HG03280 (cell line): ENCODE measurements at regions not wholly inside any gene's neighbourhood (a gene's known extent, or its start where the extent isn't known, plus 50 kb on each side); places are given as distances from the start of the nearest gene placed in this dataset.

Experiments used
- ATAC-seq: cut with Tn5 transposase; IDR thresholded peaks from one replicate; pipeline ENCODE4 v1.9.1; 2021; ENCODE audit warnings: mild to moderate bottlenecking, moderate library complexity; ENCODE audit not compliant: unreplicated experiment

DNA sequence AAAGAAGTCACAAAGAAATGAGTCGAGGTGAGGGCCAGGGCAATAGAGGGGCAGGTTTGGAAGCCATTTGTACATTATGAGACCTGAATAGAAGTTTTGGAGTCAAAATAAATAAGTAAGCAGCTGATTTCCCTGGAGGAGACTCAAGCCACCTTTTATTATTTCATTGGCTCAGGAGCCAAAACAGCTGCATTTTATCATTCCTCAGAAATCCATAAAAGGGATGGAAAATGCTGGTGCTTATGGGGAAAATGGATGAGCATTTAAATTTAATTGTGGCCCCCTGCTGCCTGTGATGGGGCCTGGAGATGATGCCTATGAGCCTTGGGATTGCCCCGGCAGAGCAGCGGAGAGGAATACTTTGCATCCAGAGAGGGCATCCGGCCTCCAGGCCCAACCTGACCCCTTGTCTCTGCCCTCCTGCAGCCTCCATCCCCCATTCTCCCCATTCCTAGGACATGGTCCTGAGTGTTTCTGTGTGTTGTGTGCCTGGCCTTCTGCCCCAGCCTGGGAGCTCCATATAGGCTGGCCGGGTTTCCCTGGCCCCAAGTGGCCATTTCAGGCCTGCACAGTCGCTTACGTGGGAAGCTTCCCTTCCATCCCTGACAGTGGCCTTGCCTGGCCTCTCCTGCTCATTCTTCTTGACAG lies 296.8 kb upstream of the ZMIZ1 start:
- no peak for ATAC-seq

DNA sequence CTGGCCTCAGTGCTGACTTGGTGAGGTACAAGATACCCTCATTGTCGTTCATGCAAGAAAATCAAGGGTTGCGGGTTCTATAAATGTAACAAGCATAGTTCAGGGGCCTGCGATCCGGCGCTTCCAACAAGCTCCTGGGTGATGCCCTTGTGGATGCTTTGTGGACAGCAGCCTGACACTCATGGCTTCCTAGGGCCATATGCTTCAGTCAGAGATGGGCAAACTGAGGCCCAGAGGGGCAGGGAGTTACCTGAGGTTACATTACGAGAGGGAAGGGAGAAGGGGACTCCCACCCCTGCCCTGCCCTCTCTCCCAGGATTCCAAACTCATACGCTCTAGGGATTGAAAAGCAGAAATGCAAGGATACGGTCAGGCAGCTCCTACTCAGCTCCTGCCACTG lies 296.3 kb upstream of the ZMIZ1 start:
- ATAC-seq, result no peak

DNA sequence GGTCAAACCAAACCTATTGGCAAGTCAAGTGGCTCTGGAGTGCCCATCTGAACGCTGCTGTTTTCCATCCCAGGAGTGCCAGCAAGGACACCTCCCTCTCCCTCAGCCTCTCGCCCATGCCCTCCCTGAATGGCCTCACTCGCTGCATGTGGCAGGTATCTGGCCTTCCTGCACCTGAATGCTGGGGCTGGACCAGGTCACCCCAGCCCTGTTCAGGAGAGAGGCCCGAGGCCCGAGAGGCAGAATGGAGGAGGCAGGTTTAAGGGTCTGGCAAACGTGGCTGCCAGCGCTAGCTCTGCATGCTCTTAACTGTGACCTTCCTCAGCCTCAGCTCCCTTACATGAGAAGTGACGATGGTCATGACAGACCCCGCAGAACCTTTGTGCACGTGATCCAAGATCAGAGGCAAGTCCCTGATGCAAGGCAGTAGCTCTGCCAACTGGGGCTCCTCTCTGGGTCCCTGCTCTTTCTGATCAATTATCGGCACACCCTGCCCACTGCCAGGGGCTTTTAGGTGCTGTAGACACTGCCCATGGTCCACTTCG lies 295.7 kb upstream of the ZMIZ1 start:
- no peak for ATAC-seq

DNA sequence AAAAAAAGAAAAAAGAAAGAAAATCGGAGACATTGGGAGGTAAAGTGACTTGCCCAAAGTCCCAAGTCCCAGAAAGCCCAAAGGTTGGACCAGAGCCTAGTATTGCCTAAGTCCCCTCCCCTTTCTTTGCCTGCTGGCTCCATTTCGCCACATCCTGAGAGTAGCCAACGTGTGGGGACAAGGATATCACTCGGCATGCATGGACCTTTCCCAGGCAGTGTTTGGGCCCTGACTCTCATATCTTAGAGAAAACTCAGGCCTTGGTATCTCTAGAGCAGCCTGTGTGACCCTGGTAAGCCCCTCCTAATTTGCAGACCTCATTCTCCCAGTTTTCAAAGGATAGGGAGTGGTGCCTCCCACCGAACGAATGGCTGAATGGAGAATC lies 294.2 kb upstream of the ZMIZ1 start:
- no peak for ATAC-seq

DNA sequence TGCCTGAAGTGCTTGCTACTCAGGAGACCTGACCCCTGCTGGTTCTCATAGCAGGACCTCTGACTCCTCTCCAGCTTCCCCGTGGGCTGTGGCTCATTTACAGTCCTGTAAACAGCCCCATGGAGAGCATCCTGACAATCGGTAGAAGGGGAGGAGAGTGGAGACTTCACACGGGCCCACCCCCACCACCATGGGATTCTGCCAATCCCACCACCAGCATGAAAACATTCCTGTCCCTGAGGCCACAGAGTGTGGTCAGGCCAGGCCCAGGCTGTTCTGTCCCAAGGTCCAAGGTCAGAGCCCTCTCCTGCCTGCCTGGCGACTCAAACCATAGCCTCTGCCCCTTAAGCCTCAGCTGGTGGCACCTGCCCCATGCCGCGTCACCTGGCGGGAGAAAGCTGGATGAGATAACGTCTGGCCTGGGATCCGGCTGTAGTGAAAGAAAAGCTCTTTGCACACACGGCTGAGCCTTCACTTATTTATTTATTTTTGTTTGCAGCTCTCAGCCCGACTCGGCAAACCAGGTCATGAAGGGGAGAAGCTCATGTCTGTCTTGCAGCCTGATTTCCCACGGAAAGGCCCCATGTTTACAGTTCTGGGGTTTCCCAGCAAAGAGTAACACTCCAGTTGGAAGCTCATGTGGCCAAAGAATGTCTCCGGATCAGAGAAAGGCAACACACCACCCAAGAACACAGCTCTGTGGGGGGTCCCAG lies 293.6 kb upstream of the ZMIZ1 start:
- no peak for ATAC-seq

DNA sequence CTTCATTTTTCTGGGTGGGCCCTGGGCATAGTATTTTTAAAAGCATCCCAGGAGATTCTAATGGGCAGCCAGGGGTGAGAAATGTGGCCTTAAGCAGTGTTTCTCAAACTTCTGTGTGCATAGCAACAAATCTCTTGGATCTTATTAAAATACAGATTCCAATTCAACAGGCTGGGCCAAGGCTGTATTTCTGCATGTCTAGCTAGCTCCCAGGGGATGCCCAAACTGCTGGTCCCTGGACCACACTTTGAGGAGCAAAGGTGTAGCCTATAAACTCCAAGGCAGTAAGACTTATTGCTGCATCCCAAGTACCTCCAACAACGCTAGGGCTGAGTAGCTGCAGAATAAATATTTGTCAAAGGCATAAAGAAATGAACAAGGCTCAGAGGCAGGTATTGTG lies 292.9 kb upstream of the ZMIZ1 start:
- no peak for ATAC-seq

DNA sequence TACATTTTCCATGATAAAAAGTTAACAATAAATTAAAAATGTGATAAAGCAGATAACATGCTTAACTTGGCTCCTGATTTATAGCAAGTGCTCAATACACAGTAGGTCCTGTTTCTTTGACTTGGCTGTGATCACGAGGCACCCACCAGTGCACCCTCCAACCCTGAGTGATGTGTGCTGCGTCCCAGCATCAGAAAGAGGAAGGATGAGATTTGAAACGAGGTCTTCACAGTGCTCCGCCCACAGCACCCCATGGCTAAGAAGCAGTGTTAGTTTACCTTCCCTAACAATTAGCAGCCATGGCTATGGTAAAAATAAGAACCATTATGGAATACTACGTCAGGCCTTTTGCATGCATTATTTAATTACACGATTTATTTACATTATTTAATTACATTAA lies 292.0 kb upstream of the ZMIZ1 start:
- ATAC-seq, result no peak

DNA sequence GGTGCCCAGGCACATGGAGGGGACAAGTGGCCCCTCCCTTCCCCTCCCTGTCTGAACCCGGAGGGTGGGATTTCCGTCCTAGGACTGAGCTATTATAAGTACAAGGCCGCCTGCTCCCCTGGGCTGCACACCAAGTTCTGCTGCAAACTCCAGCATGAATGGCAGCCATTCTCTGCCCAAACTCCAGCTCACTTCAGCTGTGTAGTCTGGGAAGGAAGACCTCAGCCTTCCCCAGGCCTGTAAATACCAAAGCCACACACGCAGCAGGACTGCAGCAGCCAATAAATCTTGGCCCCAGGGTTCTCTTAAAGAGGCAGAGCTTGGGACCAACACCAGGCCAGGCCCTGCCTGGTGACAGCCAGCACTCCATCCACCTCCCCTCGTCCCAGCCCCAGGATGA lies 291.3 kb upstream of the ZMIZ1 start:
- no peak for ATAC-seq

DNA sequence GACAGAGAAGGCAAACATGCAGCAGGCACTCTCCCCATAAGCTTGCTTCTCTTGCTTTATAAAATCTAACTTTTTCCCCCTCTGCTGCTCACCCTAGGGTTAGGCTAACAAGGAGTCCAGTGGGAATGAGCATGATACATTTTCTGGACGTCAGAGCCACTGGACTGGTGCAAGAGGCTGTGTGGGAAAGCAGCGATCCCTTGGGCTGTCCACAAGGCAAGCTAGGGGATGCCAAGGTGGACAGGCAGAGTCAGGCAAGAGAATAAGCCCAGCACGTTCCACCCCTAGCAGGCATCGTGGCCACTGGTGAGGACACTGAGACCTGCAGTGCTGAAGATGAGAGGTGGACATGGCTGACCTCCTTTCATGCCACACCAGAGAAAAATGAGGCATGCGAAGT lies 290.9 kb upstream of the ZMIZ1 start:
- no peak for ATAC-seq

DNA sequence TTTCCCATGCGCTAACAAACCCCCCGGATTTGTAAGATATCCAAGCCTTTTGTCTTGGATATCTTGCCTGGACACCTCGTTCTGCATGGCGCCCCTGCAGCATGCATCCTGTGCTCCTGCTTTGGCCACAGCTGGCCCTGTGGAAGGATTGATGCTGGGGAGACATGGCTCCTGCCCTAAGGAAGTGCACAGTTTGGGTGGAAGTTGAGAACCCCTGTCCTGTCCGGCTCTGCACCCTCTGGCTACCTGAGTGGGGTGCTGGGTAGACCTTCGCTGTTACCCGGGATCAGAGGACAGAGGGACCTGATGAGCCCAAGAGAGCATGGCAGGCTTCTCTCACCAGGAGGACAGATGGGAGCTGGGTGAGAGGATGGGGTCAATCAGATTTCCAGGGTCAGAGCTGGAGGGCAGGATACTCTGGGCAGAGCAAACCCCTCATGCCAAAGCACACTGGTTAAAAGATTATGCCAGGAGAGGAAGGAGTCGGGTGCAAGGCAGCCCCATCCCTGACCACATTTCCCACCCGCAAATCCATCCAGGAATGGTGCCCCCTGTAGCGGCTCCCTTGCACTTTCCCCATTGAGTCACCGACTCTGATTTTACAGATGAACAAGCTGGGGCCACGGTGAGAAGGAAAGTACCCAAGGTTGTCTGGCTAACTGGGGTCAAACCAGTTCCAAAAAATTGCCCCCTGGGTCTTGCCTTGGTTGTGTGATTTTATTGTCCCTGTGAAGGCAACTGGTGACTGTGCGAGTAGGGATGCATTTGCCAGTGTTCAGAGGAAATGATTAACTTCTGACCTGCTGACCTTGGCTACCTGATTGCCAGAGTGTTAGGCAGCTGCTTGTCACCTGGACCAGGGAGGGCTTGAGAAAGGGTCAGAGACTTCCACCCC lies 290.1 kb upstream of the ZMIZ1 start:
- no peak for ATAC-seq

DNA sequence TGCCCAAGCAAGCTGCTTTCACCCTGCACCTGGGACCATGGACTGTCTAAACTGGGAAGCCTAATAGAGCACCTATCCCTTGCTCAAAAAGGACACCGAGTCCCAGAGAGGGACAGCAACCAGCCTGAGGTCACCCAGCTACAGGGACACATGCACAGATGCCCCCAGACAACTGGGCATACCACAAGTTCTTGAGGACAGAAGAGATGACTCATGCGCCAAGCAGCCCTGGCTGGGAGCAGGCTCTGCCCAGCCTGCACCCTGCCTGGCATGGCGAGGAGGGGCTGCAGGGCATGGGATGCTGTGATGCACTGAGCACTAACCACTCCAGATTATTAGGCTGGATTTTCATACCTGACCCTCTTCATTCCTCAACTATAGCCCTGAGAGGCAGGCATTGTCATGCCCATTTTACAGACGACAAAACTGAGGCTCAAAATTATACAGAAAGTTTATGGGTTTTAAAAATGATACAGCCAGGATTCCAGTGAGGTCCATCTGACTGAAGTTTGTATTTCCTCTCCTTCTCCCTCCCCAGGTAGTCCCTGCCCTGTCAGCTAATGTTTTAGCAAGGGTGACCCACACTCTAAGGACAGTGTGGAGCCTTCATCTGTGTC lies 289.3 kb upstream of the ZMIZ1 start:
- no peak for ATAC-seq

DNA sequence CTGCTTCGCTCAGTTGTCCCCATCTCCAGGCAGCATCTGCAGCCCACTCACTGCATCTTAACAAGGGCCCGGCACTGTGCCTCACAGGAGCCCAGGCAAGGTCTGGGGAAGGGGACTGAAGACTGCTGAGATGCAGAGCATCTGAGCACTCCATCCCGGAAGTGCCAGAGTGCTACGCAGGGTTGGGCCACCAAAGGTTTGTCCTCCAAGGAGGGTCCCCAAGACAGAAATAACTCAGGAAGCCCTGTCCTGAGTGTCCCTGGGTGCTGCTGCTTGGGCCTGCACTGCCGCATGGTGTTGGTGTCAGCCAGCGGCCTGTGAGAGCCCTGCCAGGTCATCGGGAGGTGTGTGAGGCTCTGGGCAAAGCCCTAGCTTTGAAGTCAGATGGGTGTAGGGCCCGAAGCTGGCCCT lies 288.2 kb upstream of the ZMIZ1 start:
- ATAC-seq, result no peak

DNA sequence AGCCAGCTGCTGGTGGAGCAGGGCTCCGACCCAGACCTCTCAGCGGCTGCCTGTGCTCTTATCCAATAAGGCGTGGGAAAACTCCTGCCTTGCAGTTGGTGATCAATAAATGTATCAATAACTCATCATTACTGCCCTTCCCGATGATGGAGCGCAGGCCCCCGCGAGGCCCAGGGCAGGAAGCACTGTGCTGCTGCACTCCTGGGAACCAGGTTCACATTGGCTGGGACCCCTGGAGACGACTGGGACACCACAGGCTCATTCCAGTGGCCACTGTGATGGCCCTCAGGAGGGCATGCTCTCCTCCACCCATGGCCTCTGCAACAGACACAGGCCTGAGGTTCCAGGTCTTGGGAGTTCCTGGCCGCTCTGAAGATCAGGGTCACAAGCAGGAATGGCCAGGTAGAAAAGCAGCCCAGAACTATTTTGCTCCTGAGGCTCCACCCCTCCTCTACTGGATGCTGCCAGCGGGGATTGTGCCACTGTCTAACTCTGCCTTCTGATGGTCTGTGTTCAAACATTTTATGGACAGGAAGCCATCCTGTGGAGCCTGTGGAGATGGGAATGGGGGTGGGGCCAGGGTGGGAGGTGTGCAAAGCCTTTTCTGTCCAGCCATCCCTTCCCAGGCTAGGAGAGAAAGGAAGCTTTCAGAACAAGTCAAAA lies 287.4 kb upstream of the ZMIZ1 start:
- ATAC-seq, result no peak

DNA sequence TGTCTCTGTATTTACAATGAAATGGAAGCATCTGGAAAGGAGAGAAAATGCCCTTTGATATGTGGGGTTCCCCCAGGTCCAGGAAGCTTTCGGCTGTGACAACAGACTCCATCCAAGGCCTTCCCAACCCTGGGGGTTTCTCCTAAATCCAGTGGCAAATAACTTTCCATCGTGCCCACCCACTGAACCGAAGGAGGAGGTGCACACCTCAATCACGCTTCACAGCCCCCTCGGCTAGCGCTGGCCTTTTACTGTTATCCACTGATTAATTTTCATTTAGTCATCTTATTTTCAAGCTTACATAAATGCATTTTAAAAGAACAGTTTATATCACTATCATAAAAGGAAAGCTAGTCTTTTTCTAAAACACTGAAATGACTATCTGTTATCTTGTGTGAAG lies 286.8 kb upstream of the ZMIZ1 start:
- ATAC-seq, result no peak

DNA sequence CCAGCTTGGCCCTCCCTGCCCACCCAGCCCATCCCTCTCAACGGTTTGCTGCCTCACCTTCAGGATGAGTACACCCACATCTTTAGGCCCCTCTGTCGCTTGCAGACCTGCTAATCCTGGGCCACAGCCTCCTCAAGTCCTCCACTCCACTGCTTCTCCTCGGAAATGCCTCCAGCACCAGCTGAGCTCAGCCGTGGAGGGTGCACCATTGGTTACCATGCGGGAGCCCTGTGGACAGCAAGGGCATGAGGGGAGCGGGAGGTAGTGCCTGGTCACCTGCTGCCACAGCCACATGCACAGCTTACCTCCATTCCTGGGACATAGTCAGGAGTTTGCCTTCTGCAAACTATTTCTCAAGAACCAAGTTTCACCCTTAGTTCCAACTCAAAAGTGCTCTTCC lies 286.3 kb upstream of the ZMIZ1 start:
- no peak for ATAC-seq

DNA sequence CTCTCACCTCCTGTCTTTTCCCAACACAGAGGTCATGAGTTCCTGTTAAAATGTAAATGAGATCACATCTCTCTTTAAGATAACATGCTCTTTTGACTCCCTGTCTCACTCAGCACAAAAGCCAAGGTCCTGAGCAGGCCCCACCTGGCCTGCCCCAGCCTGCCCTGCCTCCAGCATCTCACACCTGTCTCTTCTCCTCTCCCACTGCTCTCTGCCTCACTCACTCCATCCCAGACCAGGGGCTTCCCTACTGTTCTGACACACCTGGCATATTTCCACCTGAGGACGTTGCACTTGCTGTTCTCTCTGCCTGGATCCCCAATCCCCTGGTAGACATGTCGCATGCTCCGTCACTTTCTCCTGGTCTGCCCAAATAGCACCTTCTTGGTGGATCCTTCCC lies 285.0 kb upstream of the ZMIZ1 start:
- ATAC-seq, result no peak

DNA sequence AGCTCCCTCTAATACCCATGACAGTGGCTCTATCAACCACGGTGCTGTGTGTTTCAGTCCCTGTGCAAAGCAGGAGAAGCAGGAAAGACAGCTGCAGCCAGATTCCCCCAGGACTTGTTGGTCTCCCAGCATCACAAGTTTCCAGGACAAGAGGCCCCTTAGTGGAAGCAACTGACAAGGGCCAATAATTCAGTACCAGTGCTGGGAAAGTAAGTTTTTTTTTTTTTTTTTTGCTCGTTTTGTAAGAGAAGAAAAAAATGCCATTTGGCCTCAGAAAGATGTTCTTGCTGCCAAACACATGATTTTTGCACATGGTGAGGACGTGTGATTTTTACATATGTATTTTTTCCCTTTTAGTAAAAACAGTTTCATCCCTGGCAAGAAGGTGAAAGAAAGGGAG lies 284.2 kb upstream of the ZMIZ1 start:
- no peak for ATAC-seq

DNA sequence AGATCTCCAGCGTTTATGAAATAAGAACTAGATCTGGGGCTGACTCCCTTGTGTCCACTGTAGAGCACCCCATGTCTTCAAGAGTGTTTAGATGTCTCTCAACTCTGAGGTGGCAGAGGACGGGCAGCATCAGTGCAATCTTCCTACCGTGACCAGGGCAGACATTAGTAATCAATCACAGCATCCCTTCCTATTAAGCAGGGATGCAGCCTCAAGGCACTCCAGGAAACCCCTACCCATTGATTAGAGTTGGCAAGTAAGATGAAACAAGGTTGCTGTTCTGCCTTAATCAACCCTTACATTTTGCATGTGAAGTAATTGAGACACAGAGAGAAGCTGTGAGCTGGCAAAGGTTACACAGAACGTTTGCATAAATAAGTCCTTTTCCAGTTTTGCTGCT lies 283.7 kb upstream of the ZMIZ1 start:
- no peak for ATAC-seq

DNA sequence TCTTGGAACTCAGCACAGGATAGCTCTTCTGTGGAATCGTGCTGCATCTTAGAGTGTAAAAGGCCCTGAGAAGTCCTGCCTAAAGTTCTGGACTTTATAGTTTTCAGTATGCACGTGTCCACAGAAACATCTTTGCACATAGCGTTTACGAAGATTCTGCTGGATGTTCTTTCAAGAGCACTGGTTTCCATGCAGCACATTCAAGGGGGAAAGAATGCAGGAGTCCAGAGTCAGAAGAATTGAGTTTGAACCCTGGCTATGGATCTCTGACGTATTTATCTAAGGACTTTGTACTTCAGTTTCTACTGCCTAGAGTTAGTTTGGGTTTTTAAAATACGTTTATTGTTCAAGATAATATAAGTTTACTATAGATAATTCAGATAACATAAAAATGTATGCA lies 282.8 kb upstream of the ZMIZ1 start:
- no peak for ATAC-seq

DNA sequence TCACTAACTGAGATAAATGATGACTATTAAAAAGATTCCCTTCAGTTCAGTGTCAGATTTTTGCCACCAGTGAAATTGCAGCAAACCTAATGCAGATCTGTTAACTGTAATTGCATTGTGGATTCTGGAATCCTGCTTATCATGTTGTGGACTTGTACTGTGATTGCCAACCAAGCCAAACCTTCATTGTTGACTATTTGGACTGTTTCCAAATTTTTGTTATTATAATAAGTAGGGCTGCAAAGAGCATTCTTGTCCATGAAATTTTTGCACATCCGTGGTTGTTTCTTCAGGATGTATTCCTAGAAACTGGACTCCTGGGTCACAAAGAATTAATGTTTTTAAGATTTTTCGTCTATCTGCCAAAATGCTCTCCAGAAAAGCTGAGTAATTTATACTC lies 281.6 kb upstream of the ZMIZ1 start:
- no peak for ATAC-seq
